Astrocyte (in vitro differentiated cells and primary cell): ENCODE measurements at regions not wholly inside any gene's neighbourhood (a gene's known extent, or its start where the extent isn't known, plus 50 kb on each side); places are given as distances from the start of the nearest gene placed in this dataset.

Experiments
- EZH2 ChIP-seq: IDR thresholded peaks from 2 replicates; pipeline ENCODE4 v1.6.1; 2012; ENCODE audit warnings: mild to moderate bottlenecking, low read length, inconsistent platforms; ENCODE audit not compliant: insufficient read depth
- TF ChIP-seq, protein P1 (sequence below): IDR thresholded peaks from 2 replicates; pipeline ENCODE4 v1.5.1; 2011; ENCODE audit warnings: low read depth, mild to moderate bottlenecking, inconsistent platforms, low read length, moderate library complexity; ENCODE audit not compliant: insufficient read depth

DNA sequence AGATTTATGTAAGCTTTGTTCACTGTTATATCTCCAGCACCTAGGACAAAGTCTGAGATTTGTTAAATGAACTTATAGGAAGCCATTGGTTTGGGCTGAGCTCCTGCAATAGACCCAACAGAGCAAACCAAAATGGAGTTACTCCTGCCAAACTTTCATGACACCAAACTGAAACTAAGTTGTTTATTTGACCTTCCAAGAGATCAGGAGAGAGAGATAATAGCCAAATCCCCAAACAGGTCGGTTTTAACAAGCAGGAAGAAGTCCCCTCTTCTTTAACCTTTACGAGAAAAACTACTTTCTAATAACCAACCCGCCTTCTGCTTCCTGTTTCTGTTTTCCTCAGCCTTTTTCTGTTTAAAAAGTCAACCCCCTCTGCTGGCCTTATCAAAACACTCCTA is 54.9 kb upstream of the ATP12A start:
- TF ChIP-seq, protein P1, sequence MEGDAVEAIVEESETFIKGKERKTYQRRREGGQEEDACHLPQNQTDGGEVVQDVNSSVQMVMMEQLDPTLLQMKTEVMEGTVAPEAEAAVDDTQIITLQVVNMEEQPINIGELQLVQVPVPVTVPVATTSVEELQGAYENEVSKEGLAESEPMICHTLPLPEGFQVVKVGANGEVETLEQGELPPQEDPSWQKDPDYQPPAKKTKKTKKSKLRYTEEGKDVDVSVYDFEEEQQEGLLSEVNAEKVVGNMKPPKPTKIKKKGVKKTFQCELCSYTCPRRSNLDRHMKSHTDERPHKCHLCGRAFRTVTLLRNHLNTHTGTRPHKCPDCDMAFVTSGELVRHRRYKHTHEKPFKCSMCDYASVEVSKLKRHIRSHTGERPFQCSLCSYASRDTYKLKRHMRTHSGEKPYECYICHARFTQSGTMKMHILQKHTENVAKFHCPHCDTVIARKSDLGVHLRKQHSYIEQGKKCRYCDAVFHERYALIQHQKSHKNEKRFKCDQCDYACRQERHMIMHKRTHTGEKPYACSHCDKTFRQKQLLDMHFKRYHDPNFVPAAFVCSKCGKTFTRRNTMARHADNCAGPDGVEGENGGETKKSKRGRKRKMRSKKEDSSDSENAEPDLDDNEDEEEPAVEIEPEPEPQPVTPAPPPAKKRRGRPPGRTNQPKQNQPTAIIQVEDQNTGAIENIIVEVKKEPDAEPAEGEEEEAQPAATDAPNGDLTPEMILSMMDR: no peak
- TF ChIP-seq EZH2: no peak
